IMR-90 (cell line): ENCODE measurements at regions not wholly inside any gene's neighbourhood (a gene's known extent, or its start where the extent isn't known, plus 50 kb on each side); places are given as distances from the start of the nearest gene placed in this dataset.

Experiments used
- ATAC-seq: fragments of 200-7000 bp; cut with Tn5 transposase; 2 replicates; pipeline ENCODE4 v1.9.1; 2020; ENCODE audit warnings: low read depth, mild to moderate bottlenecking, moderate library complexity
- BruUV-seq: library from RNA; stranded (reverse); fragments of 400-500 nt; replicated peaks from 2 replicates; lab custom pipeline; 2021; lab: Mats Ljungman, UMichigan
- CTCF ChIA-PET: fragments of 300-600 bp; formaldehyde crosslinking; extraction: SDS; loops from one replicate; lab custom pipeline; 2021; ENCODE audit warnings: antibody characterized with exemption; lab: Yijun Ruan, JAX
- POLR2A ChIA-PET: fragments of 300-600 bp; sonication (Branson Sonifier 250); formaldehyde crosslinking; loops from one replicate; lab custom pipeline; 2022; ENCODE audit warnings: antibody characterized with exemption; ENCODE audit not compliant: unreplicated experiment; lab: Charles Lee
- DNase-seq: peaks from one replicate; pipeline ENCODE4 v3.0.0; 2013
- H2AFZ ChIP-seq: replicated peaks from 2 replicates; pipeline ENCODE3; 2013; ENCODE audit warnings: low read length, mild to moderate bottlenecking; ENCODE audit not compliant: poor library complexity
- H2AK5ac ChIP-seq: 2 replicates; pipeline ENCODE4 v1.6.1; 2013; ENCODE audit warnings: low read depth, low read length, inconsistent platforms
- H2AK9ac ChIP-seq: replicated peaks from 2 replicates; pipeline ENCODE3; 2013; ENCODE audit warnings: mild to moderate bottlenecking, low read depth, low read length, moderate library complexity; ENCODE audit not compliant: poor library complexity
- H2BK120ac ChIP-seq: 2 replicates; pipeline ENCODE4 v1.6.1; 2013; ENCODE audit warnings: low read depth, low read length, inconsistent platforms
- H2BK15ac ChIP-seq: 3 replicates; pipeline ENCODE4 v1.6.1; 2013; ENCODE audit warnings: low read depth, low read length, inconsistent platforms
- H2BK20ac ChIP-seq: 2 replicates; pipeline ENCODE4 v1.6.1; 2013; ENCODE audit warnings: low read depth, mild to moderate bottlenecking, inconsistent platforms, low read length, moderate library complexity
- H2BK5ac ChIP-seq: 2 replicates; pipeline ENCODE4 v1.6.1; 2013; ENCODE audit warnings: mild to moderate bottlenecking, low read depth, low read length, inconsistent platforms; ENCODE audit not compliant: poor library complexity, severe bottlenecking
- H3K14ac ChIP-seq: replicated peaks from 2 replicates; pipeline ENCODE4 v1.6.1; 2013; ENCODE audit warnings: low read depth, low read length, inconsistent platforms
- H3K18ac ChIP-seq: 2 replicates; pipeline ENCODE4 v1.6.1; 2013; ENCODE audit warnings: low read depth, low read length, control low read depth
- H3K23ac ChIP-seq: 2 replicates; pipeline ENCODE4 v1.6.1; 2013; ENCODE audit warnings: low read depth, low read length, inconsistent platforms
- H3K27ac ChIP-seq: 2 replicates; pipeline ENCODE4 v1.5.1; 2013; ENCODE audit warnings: mild to moderate bottlenecking, control low read depth, low read length; ENCODE audit not compliant: insufficient read depth
- H3K27me3 ChIP-seq: 2 replicates; pipeline ENCODE4 v1.6.1; 2013; ENCODE audit warnings: low read length; ENCODE audit not compliant: control insufficient read depth, insufficient read depth
- H3K36me3 ChIP-seq: 2 replicates; pipeline ENCODE4 v1.6.1; 2013; ENCODE audit warnings: low read length, mixed read lengths; ENCODE audit not compliant: control insufficient read depth, insufficient read depth
- H3K4ac ChIP-seq: 2 replicates; pipeline ENCODE4 v1.6.1; 2013; ENCODE audit warnings: low read depth, low read length, inconsistent platforms
- H3K4me1 ChIP-seq: 2 replicates; pipeline ENCODE4 v1.6.1; 2013; ENCODE audit warnings: low read length, mixed read lengths; ENCODE audit not compliant: control insufficient read depth, insufficient read depth
- H3K4me2 ChIP-seq: 2 replicates; pipeline ENCODE4 v1.6.1; 2013; ENCODE audit warnings: low read depth, mild to moderate bottlenecking, control low read depth, low read length, moderate library complexity
- H3K4me3 ChIP-seq: 2 replicates; pipeline ENCODE4 v1.5.1; 2013; ENCODE audit warnings: low read depth, mild to moderate bottlenecking, control low read depth, low read length, moderate library complexity; ENCODE audit not compliant: insufficient read depth
- H3K56ac ChIP-seq: 2 replicates; pipeline ENCODE4 v1.6.1; 2013; ENCODE audit warnings: low read length, inconsistent platforms; ENCODE audit not compliant: insufficient read depth; ENCODE audit errors: extremely low read depth
- H3K79me1 ChIP-seq, 2 experiments: 2 replicates each; pipeline ENCODE4 v1.6.1; 2013; ENCODE audit warnings: low read length in 2 of 2, inconsistent platforms in 1 of 2, low read depth in 1 of 2
- H3K9ac ChIP-seq: 2 replicates; pipeline ENCODE4 v1.6.1; 2013; ENCODE audit warnings: low read depth, low read length, control low read depth
- H3K9me1 ChIP-seq: 2 replicates; pipeline ENCODE4 v1.6.1; 2013; ENCODE audit warnings: low read length, inconsistent platforms; ENCODE audit not compliant: insufficient read depth
- H3K9me3 ChIP-seq: 2 replicates; pipeline ENCODE4 v1.6.1; 2013; ENCODE audit warnings: low read length; ENCODE audit not compliant: control insufficient read depth, insufficient read depth
- H4K20me1 ChIP-seq: 2 replicates; pipeline ENCODE4 v1.6.1; 2013; ENCODE audit warnings: low read length, inconsistent platforms; ENCODE audit not compliant: insufficient read depth
- H4K5ac ChIP-seq: 2 replicates; pipeline ENCODE4 v1.6.1; 2013; ENCODE audit warnings: mild to moderate bottlenecking, low read depth, low read length, control low read depth
- H4K8ac ChIP-seq, 2 experiments: 2 replicates each; pipeline ENCODE4 v1.6.1; 2013; ENCODE audit warnings: low read depth in 2 of 2, low read length in 2 of 2, control low read depth in 1 of 2, inconsistent platforms in 1 of 2
- H4K91ac ChIP-seq: 2 replicates; pipeline ENCODE4 v1.6.1; 2013; ENCODE audit warnings: low read depth, low read length, inconsistent platforms; ENCODE audit not compliant: insufficient read depth
- CEBPB ChIP-seq: IDR thresholded peaks from 2 replicates; pipeline ENCODE4 v1.6.1; 2012; ENCODE audit warnings: low read depth, low read length, improper control_type of control experiment
- MAFK ChIP-seq: IDR thresholded peaks from 2 replicates; pipeline ENCODE4 v1.6.1; 2012; ENCODE audit warnings: low read depth, low read length, improper control_type of control experiment
- MAZ ChIP-seq: IDR thresholded peaks from 2 replicates; pipeline ENCODE4 v1.6.1; 2012; ENCODE audit warnings: low read depth, mild to moderate bottlenecking, low read length, improper control_type of control experiment, moderate library complexity, borderline replicate concordance
- POLR2A ChIP-seq: IDR thresholded peaks from 2 replicates; pipeline ENCODE4 v1.6.1; 2012; ENCODE audit warnings: mild to moderate bottlenecking, low read depth, low read length
- WGBS, 2 experiments: methylation state at CpG; one replicate each; pipeline versions ENCODE4 v1.1.5 to v1.1.7; 2013; ENCODE audit warnings: missing lambda C conversion rate in 2 of 2; ENCODE audit not compliant: insufficient read length in 1 of 2; ENCODE audit errors: extremely low coverage in 2 of 2; 5-methylcytosine and 5-hydroxymethylcytosine counted together
- dilution Hi-C: fragments of 300-500 bp; cut with HindIII; formaldehyde crosslinking; loops from one replicate; pipeline ENCODE4 v1.14.3; 2018; ENCODE audit warnings: low sequenced_read_pairs; ENCODE audit not compliant: unreplicated experiment
- in situ Hi-C: fragments of 300-500 bp; cut with MboI; formaldehyde crosslinking; loops from 3 replicates; pipeline ENCODE4 v1.14.3; 2019; ENCODE audit warnings: low sequenced_read_pairs, inconsistent platforms, mixed read lengths
- intact Hi-C: fragments of 100-400 bp; cut with micrococcal nuclease; formaldehyde crosslinking; loops from 2 replicates; pipeline ENCODE4 v1.10.0; 2022

DNA sequence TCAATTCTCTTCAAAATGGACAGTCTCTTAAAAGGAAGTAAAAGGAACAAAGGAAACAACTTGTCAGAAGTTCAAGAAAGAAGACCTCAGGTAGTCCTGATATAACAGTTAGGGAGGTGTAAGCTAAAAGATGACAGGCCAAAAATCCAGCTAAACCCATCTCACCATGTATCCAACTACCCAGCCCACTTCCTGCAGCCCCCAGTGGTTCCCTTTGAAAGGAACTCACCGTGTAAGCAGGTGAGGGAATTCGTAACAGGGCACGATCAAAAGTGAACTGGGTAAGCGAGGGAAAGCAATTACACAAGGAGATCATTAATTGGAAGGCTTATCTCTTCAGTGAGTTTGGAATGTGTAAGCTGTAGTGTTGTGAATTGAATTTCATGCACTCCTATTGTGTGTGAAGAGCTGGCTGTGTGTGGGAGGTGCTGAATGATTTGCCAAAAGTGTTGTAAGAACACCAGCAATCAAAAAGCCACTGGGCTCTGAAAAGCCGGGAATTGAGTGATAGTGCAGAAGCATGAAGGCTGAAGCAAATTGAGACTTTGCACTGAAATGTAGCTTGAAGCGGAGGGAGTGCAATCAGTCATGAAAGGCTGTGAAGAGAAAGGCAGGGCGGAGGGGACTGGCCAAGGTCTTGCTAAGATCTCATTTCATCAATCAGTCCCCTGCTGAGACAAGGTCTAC, 914.2 kb upstream of the LCORL start:
- H2BK5ac ChIP-seq: no peak overlapping the region
- no peak overlapping the region for H2AK9ac ChIP-seq
- H3K27ac ChIP-seq: no peak overlapping the region
- no peak overlapping the region for H3K4me2 ChIP-seq
- H3K79me1 ChIP-seq: no peaks in the 10 kb centered on the region
- no peak overlapping the region for H3K56ac ChIP-seq
- H4K20me1 ChIP-seq: no peaks in the 10 kb centered on the region
- H2AFZ ChIP-seq: no peak overlapping the region
- DNase-seq (no peak), ATAC-seq (no peak)
- no peak overlapping the region for H3K4me3 ChIP-seq
- BruUV-seq: no TSS peak
- in situ Hi-C loops: no loop called here
- no peaks in the 10 kb centered on the region for H3K4me1 ChIP-seq
- H4K5ac ChIP-seq: no peak overlapping the region
- H3K4ac ChIP-seq: no peak overlapping the region
- TF ChIP-seq MAZ: no peak
- TF ChIP-seq CEBPB: no peak
- TF ChIP-seq POLR2A: no peak
- no peak for TF ChIP-seq MAFK
- H3K9ac ChIP-seq: no peak overlapping the region
- no peak overlapping the region for H4K91ac ChIP-seq
- no peak overlapping the region for H2BK120ac ChIP-seq
- H3K14ac ChIP-seq: no peak overlapping the region
- no peak overlapping the region for H2AK5ac ChIP-seq
- dilution Hi-C loops: no loop called here
- no peaks in the 10 kb centered on the region for H3K36me3 ChIP-seq
- WGBS, 2 experiments: 17% methylated on average over 1 of the region's 7 CpGs; no CpG with 5 or more reads in 1 of the 2 experiments
- no peaks in the 10 kb centered on the region for H3K27me3 ChIP-seq
- no peak overlapping the region for H3K18ac ChIP-seq
- no peak overlapping the region for H3K23ac ChIP-seq
- no peak overlapping the region for H4K8ac ChIP-seq
- CTCF ChIA-PET: no interaction called here
- no peaks in the 10 kb centered on the region for H3K9me3 ChIP-seq
- H2BK15ac ChIP-seq: no peak overlapping the region
- POLR2A ChIA-PET: no interaction called here
- H2BK20ac ChIP-seq: no peak overlapping the region
- intact Hi-C loops: no loop called here
- no peaks in the 10 kb centered on the region for H3K9me1 ChIP-seq
